ENCODE measurements at regions not wholly inside any gene's neighbourhood (a gene's known extent, or its start where the extent isn't known, plus 50 kb on each side); places are given as distances from the start of the nearest gene placed in this dataset.

GRCh38 chr5:18932081-18932480, 1055.9 kb downstream of the CDH18 start:
- H2AK9ac ChIP-seq (replicated peaks; ENCODE audit: low read depth, low read length, poor library complexity): no peak overlapping the region
- in situ Hi-C loops (cut with MboI; ENCODE audit: low sequenced_read_pairs): no loop called here
- ATAC-seq (ENCODE audit: low read depth): no peak
- no peak for DNase-seq
- no peak overlapping the region for H2BK120ac ChIP-seq (ENCODE audit: low read depth, low read length)
- H3K36me3 ChIP-seq (ENCODE audit: control insufficient read depth, insufficient read depth, low read length): no peaks in the 10 kb centered on the region
- no peak overlapping the region for H2BK5ac ChIP-seq (ENCODE audit: low read depth, low read length, poor library complexity, severe bottlenecking)
- H3K4me3 ChIP-seq (ENCODE audit: insufficient read depth, low read depth, low read length): no peak overlapping the region
- H2BK20ac ChIP-seq (ENCODE audit: low read depth, low read length): no peak overlapping the region
- H3K4me2 ChIP-seq (ENCODE audit: low read depth, low read length): no peak overlapping the region
- H4K91ac ChIP-seq (ENCODE audit: insufficient read depth, low read depth, low read length): no peak overlapping the region
- no peak overlapping the region for H4K5ac ChIP-seq (ENCODE audit: low read depth, low read length)
- no peak overlapping the region for H3K4ac ChIP-seq (ENCODE audit: low read depth, low read length)
- no peaks in the 10 kb centered on the region for H3K9me1 ChIP-seq (ENCODE audit: insufficient read depth, low read length)
- no peak overlapping the region for H3K14ac ChIP-seq (replicated peaks; ENCODE audit: low read depth, low read length)
- no CpG with 5 or more reads among the region's 2 CpGs for WGBS, 2 experiments (ENCODE audit: extremely low coverage in 2 of 2, insufficient read length in 1 of 2)
- no peak overlapping the region for H3K9ac ChIP-seq (ENCODE audit: low read depth, low read length)
- CTCF ChIA-PET: no interaction called here
- dilution Hi-C loops (cut with HindIII; ENCODE audit: low sequenced_read_pairs, unreplicated experiment): no loop called here
- no peak overlapping the region for H3K23ac ChIP-seq (ENCODE audit: low read depth, low read length)
- intact Hi-C loops (cut with micrococcal nuclease): no loop called here
- POLR2A ChIA-PET (ENCODE audit: unreplicated experiment): no interaction called here
- H3K27ac ChIP-seq (ENCODE audit: insufficient read depth, low read length): no peak overlapping the region
- no peaks in the 10 kb centered on the region for H3K4me1 ChIP-seq (ENCODE audit: control insufficient read depth, insufficient read depth, low read length)
- no TSS peak for BruUV-seq (replicated peaks)
- H4K8ac ChIP-seq (ENCODE audit: low read depth in 2 of 2, low read length in 2 of 2): no peak overlapping the region
- H3K56ac ChIP-seq (ENCODE audit: extremely low read depth, insufficient read depth, low read length): no peak overlapping the region
- H4K20me1 ChIP-seq (ENCODE audit: insufficient read depth, low read length): no peaks in the 10 kb centered on the region
- H2AK5ac ChIP-seq (ENCODE audit: low read depth, low read length): no peak overlapping the region
- no peak overlapping the region for H2AFZ ChIP-seq (replicated peaks; ENCODE audit: low read length, poor library complexity)
- no peaks in the 10 kb centered on the region for H3K79me1 ChIP-seq (ENCODE audit: low read depth in 1 of 2, low read length in 2 of 2)
- no peaks in the 10 kb centered on the region for H3K9me3 ChIP-seq (ENCODE audit: control insufficient read depth, insufficient read depth, low read length)
- H2BK15ac ChIP-seq (ENCODE audit: low read depth, low read length): no peak overlapping the region
- no peaks in the 10 kb centered on the region for H3K27me3 ChIP-seq (ENCODE audit: control insufficient read depth, insufficient read depth, low read length)
- TF ChIP-seq RFX5 (IDR thresholded peaks at IDR 0.05; ENCODE audit: low read depth, low read length) (no peak), CEBPB (IDR thresholded peaks at IDR 0.05; ENCODE audit: low read depth, low read length) (no peak), CHD1 (IDR thresholded peaks at IDR 0.05; ENCODE audit: low read depth, low read length) (no peak), USF2 (IDR thresholded peaks at IDR 0.05; ENCODE audit: low read depth, low read length) (no peak), RCOR1 (IDR thresholded peaks at IDR 0.05; ENCODE audit: insufficient replicate concordance, low read length) (no peak), CTCF (conservative IDR thresholded peaks at IDR 0.05; ENCODE audit: low read depth, low read length) (no peak), MXI1 (IDR thresholded peaks at IDR 0.05; ENCODE audit: borderline replicate concordance, low read depth, low read length) (no peak), SMC3 (IDR thresholded peaks at IDR 0.05; ENCODE audit: low read depth, low read length) (no peak), NFE2L2 (IDR thresholded peaks at IDR 0.05; ENCODE audit: low read depth, low read length) (no peak), ELK1 (IDR thresholded peaks at IDR 0.05; ENCODE audit: borderline replicate concordance, low read depth, low read length) (no peak), MAFK (IDR thresholded peaks at IDR 0.05; ENCODE audit: low read depth, low read length) (no peak), MAZ (IDR thresholded peaks at IDR 0.05; ENCODE audit: borderline replicate concordance, low read depth, low read length) (no peak), FOS (IDR thresholded peaks at IDR 0.05; ENCODE audit: low read depth, low read length) (no peak), POLR2A (IDR thresholded peaks at IDR 0.05; ENCODE audit: low read depth, low read length) (no peak), RAD21 (IDR thresholded peaks at IDR 0.05; ENCODE audit: low read length) (no peak), BHLHE40 (IDR thresholded peaks at IDR 0.05; ENCODE audit: low read depth, low read length) (no peak)
- H3K18ac ChIP-seq (ENCODE audit: low read depth, low read length): no peak overlapping the region

All from IMR-90 (cell line).